ENCODE measurements at regions not wholly inside any gene's neighbourhood (a gene's known extent, or its start where the extent isn't known, plus 50 kb on each side); places are given as distances from the start of the nearest gene placed in this dataset.
A peak's percentile ranks its signal among the peaks of the same experiment; 100 is the strongest.

DNA sequence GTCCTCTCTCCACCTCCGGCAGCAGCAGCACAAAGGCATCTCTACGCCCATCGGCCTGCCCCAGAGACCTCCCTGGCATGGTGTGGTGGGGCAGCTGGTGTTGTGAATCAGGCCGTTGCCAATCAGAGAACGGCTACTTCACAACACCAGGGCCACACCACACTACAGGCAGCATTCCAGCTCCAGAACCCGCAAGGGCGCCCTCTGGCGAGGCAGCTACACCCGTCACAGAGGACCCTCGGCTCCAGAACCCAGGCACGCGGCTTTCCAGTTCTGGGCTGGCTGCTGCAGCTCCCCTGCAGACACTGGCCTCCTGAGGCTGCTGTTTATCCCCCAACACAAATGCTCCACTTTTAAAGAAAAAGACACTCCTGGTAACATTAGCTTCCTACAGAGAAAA, 127.5 kb upstream of the TOPAZ1 start:
- TF ChIP-seq POLR2AphosphoS5 (IDR thresholded peaks at IDR 0.05) (no peak), POLR2A (IDR thresholded peaks at IDR 0.05) (no peak)
- TF ChIP-seq, protein P1, sequence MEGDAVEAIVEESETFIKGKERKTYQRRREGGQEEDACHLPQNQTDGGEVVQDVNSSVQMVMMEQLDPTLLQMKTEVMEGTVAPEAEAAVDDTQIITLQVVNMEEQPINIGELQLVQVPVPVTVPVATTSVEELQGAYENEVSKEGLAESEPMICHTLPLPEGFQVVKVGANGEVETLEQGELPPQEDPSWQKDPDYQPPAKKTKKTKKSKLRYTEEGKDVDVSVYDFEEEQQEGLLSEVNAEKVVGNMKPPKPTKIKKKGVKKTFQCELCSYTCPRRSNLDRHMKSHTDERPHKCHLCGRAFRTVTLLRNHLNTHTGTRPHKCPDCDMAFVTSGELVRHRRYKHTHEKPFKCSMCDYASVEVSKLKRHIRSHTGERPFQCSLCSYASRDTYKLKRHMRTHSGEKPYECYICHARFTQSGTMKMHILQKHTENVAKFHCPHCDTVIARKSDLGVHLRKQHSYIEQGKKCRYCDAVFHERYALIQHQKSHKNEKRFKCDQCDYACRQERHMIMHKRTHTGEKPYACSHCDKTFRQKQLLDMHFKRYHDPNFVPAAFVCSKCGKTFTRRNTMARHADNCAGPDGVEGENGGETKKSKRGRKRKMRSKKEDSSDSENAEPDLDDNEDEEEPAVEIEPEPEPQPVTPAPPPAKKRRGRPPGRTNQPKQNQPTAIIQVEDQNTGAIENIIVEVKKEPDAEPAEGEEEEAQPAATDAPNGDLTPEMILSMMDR (IDR thresholded peaks at IDR 0.05) = peak in 3 of 7 experiments; percentile 18 to 24 (median 18)

Data from stomach (tissue), 4 donors.